T-helper 17 cell (primary cell): ENCODE measurements at regions not wholly inside any gene's neighbourhood (a gene's known extent, or its start where the extent isn't known, plus 50 kb on each side); places are given as distances from the start of the nearest gene placed in this dataset.

ENCODE experiments used
- ATAC-seq: fragments of 150-1000 bp; cut with Tn5 transposase; 2 replicates; pipeline ENCODE4 v1.10.0; 2021; ENCODE audit warnings: mild to moderate bottlenecking, moderate library complexity
- DNase-seq, 3 donors: peaks; one replicate each; pipeline versions ENCODE4 v3.0.0 to v3.0.0-alpha.2; 2020 to 2021
- H3K9me3 ChIP-seq: one replicate; pipeline ENCODE4 v1.7.0; 2013; ENCODE audit warnings: low read length, mild to moderate bottlenecking; ENCODE audit not compliant: control insufficient read depth, poor library complexity, severe bottlenecking
- H3K27ac Mint-ChIP-seq: one replicate; pipeline ENCODE4 v1.8.0; 2022; ENCODE audit warnings: mild to moderate bottlenecking, moderate library complexity, mixed read lengths
- H3K27me3 Mint-ChIP-seq: one replicate; pipeline ENCODE4 v1.8.0; 2022; ENCODE audit warnings: mixed read lengths
- H3K36me3 Mint-ChIP-seq: one replicate; pipeline ENCODE4 v1.8.0; 2022; ENCODE audit warnings: low read depth, mixed read lengths
- H3K4me1 Mint-ChIP-seq: one replicate; pipeline ENCODE4 v1.8.0; 2022; ENCODE audit warnings: mild to moderate bottlenecking, mixed read lengths
- H3K4me3 Mint-ChIP-seq: one replicate; pipeline ENCODE4 v1.8.0; 2022; ENCODE audit warnings: mild to moderate bottlenecking, moderate library complexity, mixed read lengths

DNA sequence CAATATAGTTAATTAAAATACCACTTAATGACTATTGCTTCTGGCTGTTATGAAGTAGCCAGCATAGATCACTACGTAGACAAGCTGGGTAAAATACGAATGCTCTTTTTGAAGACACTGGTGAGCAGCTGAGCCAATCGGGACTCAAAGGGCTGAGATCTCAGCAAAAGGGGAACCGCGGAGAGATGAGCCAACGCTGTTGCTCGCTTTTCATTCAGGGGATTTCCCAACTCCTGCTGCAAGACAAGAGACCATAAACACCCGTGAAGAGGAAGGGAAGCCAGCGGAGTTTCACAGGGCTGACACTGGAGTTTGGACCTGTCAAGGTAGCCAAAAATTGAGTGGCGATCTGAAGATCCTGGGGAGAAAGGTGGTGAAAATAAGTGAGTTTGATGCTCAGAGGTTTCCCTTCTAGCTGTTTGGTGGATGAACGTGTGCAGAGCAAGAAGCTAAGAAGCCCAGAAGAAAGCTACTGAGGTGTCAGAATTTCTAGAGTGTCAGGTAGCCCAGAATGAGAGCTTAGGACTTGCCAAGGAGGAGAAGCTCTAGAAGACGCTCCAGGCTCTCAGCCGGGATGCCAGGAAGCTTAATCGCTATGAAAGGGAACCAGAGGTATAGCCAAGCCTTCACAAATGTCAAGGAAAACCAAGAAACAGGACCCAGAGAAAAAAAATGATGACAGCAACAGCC lies 79.6 kb upstream of the RNU6ATAC start:
- Mint-ChIP-seq H3K4me3 (no peak overlapping the region), H3K27ac (peak overlapping the region; percentile 66), H3K27me3 (peaks cover 29% of the 10 kb centered on the region), H3K36me3 (peaks cover 4% of the 10 kb centered on the region), H3K4me1 (peaks cover 14% of the 10 kb centered on the region)
- no peaks in the 10 kb centered on the region for H3K9me3 ChIP-seq
- ATAC-seq (peak; percentile 97), DNase-seq (no peak)

- Mint-ChIP-seq H3K27me3 (peaks cover 31% of the 10 kb centered on the region), H3K36me3 (peaks cover 4% of the 10 kb centered on the region)
These were observed 80.8 kb upstream of the RNU6ATAC start for GRCh38 chr9:134245179-134245578.

DNA sequence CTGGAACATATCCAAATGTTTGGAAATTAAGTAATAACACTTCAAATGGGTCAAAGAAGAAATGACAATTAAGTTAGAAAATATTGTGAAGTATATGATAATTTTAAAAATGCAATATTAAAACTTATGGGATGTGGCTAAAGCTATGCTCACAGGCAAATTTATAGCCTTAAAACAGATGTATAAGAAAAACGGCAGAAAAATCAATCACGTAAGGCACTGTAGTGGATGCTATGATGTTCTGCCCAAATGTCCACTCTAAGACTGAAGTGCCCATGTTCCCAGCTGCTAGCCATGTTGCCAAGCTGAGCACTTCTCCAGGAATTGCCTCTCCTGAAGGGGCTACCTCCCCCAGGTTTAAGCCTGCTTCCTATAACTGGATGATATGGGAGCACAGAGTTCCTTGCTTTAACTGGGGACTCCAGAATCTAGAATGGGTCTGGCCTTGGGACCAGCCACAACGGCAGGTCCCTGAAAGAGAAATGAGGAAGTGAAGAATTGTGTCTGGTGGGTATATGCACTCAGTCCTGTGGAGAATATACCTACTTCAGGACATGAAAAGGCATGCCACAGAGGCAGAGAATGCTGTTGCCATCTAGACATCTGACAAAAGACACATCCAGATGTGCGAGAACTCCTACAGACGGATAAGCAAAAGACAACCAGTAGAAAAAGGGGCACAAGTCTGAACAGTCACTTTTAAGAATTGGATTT lies 78.2 kb upstream of the RXRA start:
- H3K4me1 Mint-ChIP-seq, result peaks cover 14% of the 10 kb centered on the region
- H3K36me3 Mint-ChIP-seq, result peaks cover 4% of the 10 kb centered on the region
- peaks cover 17% of the 10 kb centered on the region for H3K27me3 Mint-ChIP-seq
- H3K27ac Mint-ChIP-seq, result no peak overlapping the region
- ATAC-seq, result no peak
- H3K4me3 Mint-ChIP-seq, result no peak overlapping the region
- DNase-seq, result no peak
- H3K9me3 ChIP-seq, result no peaks in the 10 kb centered on the region

More at GRCh38 chr9:134245179-134245578, 80.8 kb upstream of the RNU6ATAC start:
- no peaks in the 10 kb centered on the region for H3K9me3 ChIP-seq
- peaks cover 14% of the 10 kb centered on the region for H3K4me1 Mint-ChIP-seq
- no peak overlapping the region for H3K4me3 Mint-ChIP-seq
- H3K27ac Mint-ChIP-seq, result no peak overlapping the region
- no peak for ATAC-seq
- DNase-seq, result no peak

GRCh38 chr9:134251296-134252069 lies 74.8 kb upstream of the RXRA start:
- H3K27ac Mint-ChIP-seq, result no peak overlapping the region
- no peaks in the 10 kb centered on the region for H3K9me3 ChIP-seq
- H3K4me3 Mint-ChIP-seq, result no peak overlapping the region
- ATAC-seq (no peak), DNase-seq (no peak)
- peaks cover 6% of the 10 kb centered on the region for H3K4me1 Mint-ChIP-seq
- peaks cover 13% of the 10 kb centered on the region for H3K27me3 Mint-ChIP-seq
- no peaks in the 10 kb centered on the region for H3K36me3 Mint-ChIP-seq

DNA sequence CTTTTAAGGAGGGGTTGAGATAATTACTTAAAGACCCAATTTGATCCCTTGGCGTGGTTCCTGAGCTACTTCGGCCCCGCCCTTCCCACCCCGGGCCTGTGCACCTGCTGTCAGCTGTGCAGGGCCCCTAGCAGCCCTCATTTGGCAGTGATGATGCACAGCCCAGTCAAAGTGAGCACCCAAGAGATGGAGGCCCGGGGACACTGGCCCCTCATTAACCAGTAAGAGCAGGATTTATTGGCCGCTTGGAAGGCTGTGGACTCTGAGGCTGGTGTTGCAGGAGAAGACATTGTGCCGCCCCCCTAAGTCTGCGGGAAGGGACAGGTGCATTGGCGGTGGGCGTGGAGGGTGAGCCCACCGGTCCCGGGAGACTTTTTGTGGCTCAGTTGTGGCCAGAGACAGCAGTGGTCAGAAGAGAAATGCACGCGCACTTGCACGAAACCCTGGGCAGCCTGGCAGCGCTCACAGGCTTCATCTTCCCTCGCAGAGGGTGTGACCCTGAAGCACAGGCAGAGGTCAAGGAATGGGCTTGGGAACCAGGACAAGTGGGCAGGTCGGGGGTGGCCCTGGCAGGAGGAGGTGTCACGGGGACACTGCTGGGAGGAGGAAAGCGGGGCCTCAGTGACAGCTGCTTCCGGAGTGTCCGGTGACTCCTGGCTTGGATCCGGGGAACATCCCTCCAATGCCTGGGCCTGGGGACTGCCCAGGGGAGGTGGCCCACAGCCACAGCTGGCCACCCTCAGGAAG lies 74.0 kb upstream of the RXRA start:
- ATAC-seq, result no peak
- H3K4me3 Mint-ChIP-seq, result no peak overlapping the region

GRCh38 chr9:134253606-134254205 lies 72.5 kb upstream of the RXRA start:
- H3K27me3 Mint-ChIP-seq, result peaks cover 13% of the 10 kb centered on the region
- DNase-seq (no peak), ATAC-seq (no peak)
- peaks cover 6% of the 10 kb centered on the region for H3K4me1 Mint-ChIP-seq
- H3K36me3 Mint-ChIP-seq, result no peaks in the 10 kb centered on the region
- H3K27ac Mint-ChIP-seq, result peak overlapping the region; percentile 34
- H3K4me3 Mint-ChIP-seq, result no peak overlapping the region
- no peaks in the 10 kb centered on the region for H3K9me3 ChIP-seq

More for the DNA sequence above, 74.0 kb upstream of the RXRA start:
- no peak for DNase-seq
- Mint-ChIP-seq H3K36me3 (no peaks in the 10 kb centered on the region), H3K27ac (no peak overlapping the region), H3K4me1 (peaks cover 6% of the 10 kb centered on the region), H3K27me3 (peaks cover 13% of the 10 kb centered on the region)
- H3K9me3 ChIP-seq, result no peaks in the 10 kb centered on the region

GRCh38 chr9:134258332-134258731 lies 67.9 kb upstream of the RXRA start:
- no peak for ATAC-seq
- no peak overlapping the region for H3K4me3 Mint-ChIP-seq
- DNase-seq, result no peak
- no peaks in the 10 kb centered on the region for H3K36me3 Mint-ChIP-seq
- no peak overlapping the region for H3K27ac Mint-ChIP-seq
- peaks cover 7% of the 10 kb centered on the region for H3K27me3 Mint-ChIP-seq
- H3K4me1 Mint-ChIP-seq, result peaks cover 6% of the 10 kb centered on the region
- no peaks in the 10 kb centered on the region for H3K9me3 ChIP-seq

DNA sequence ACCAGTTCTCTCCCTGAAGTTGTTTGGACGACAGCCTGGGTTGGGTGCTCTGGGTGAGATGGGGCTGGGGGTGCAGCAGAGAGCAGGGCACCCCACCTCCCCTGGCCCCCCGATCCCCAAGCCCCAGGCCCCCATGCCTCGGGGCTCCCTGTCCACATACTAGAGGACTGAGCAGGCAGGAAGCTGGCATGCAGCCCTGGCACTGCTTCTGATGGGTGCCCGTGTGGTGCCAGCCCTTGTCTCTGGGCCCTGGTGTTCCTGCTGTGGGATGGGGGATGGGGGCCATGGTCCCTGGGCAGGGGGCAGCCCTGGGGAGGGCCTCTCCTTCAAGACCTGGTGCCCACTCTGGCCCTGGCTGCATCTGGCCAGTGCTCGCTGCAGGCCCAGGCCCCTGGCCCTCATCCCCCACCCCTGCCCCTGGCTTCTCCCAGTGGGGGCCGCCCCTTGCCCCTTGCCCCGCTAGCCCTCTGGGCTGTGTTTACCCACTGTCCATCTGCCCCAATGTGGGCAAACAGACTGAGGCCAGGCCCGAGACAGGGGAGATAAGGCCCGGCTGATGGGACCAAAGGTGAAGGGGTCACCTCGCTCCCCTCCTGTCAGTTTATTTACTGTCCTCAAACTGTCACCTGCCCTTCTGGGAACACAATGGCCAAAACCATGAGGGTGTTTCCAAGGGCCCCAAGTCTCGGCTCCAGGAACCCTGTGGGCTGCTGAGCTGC lies 67.3 kb upstream of the RXRA start:
- H3K4me1 Mint-ChIP-seq, result peaks cover 2% of the 10 kb centered on the region
- H3K36me3 Mint-ChIP-seq, result no peaks in the 10 kb centered on the region
- DNase-seq, result no peak
- H3K9me3 ChIP-seq, result no peaks in the 10 kb centered on the region
- ATAC-seq, result no peak
- no peak overlapping the region for H3K27ac Mint-ChIP-seq
- peaks cover 1% of the 10 kb centered on the region for H3K27me3 Mint-ChIP-seq
- no peak overlapping the region for H3K4me3 Mint-ChIP-seq

DNA sequence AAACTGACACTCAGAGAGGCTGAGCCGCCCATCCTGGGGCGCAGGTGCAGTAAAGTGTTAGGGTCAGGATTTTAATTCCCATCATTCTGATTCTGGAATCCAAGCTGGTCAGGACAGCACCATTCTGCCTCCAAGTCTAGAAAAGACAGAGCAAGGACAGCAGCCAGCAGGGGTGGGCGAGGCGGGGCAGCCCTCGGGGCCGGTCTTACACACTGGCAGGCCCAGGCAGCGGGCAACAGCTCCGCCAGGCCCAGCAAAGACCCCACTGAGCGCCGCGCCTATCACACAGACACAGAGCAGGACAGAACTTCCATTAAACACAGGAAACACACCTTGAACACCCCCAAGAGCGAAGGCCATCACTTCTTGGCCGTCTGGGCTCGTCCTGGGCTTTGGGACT lies 66.5 kb upstream of the RXRA start:
- H3K4me1 Mint-ChIP-seq, result no peaks in the 10 kb centered on the region
- no peaks in the 10 kb centered on the region for H3K27me3 Mint-ChIP-seq
- H3K27ac Mint-ChIP-seq, result no peak overlapping the region
- no peaks in the 10 kb centered on the region for H3K36me3 Mint-ChIP-seq
- no peak overlapping the region for H3K4me3 Mint-ChIP-seq
- H3K9me3 ChIP-seq, result no peaks in the 10 kb centered on the region
- DNase-seq (no peak), ATAC-seq (no peak)

DNA sequence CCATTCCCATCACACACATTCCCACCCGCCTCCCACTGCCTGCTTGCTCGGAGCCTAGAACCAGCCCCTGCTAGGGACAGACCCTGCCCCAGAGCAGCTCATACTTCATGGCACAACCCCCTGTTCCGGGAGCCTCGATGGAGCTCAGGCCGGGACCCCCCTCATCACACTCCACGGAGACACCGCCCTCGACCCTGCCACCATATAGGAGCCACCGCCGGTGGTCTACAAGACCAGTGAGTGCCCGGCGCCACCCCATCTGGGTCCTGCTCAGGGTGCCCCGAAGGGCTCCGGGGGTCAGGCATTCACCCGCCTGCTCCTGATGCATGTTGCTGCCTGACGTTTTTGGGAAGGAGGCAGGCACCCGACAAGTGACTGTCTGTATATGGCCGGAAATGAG lies 65.5 kb upstream of the RXRA start:
- H3K36me3 Mint-ChIP-seq, result no peaks in the 10 kb centered on the region
- no peak overlapping the region for H3K4me3 Mint-ChIP-seq
- H3K4me1 Mint-ChIP-seq, result no peaks in the 10 kb centered on the region
- H3K27me3 Mint-ChIP-seq, result no peaks in the 10 kb centered on the region
- H3K27ac Mint-ChIP-seq, result no peak overlapping the region
- DNase-seq, result no peak
- no peaks in the 10 kb centered on the region for H3K9me3 ChIP-seq
- ATAC-seq, result no peak

GRCh38 chr9:134262035-134262434 lies 64.2 kb upstream of the RXRA start:
- no peaks in the 10 kb centered on the region for H3K9me3 ChIP-seq
- Mint-ChIP-seq H3K4me3 (no peak overlapping the region), H3K27ac (no peak overlapping the region), H3K27me3 (peaks cover 8% of the 10 kb centered on the region), H3K4me1 (no peaks in the 10 kb centered on the region), H3K36me3 (no peaks in the 10 kb centered on the region)
- ATAC-seq (no peak), DNase-seq (no peak)

DNA sequence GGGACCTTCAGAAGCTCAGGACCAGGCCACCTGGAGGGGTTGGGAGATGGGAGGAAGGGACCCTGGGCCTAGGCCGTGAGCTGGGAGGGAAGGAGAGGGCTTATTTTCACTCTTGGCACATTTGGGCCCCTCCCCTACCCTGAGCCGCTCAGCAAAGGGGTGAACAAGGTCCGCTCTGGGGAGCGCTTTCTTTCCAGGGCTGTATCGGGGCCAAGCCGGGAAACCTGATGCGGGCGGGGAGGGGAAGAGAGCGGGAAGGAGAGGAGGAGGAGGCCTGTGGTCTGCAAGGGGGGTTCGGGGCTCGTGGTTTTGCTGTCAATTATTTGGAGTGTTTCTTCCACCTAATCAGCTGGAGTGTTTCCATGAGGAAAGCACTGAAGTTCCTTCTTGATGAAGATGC lies 62.7 kb upstream of the RXRA start:
- H3K27ac Mint-ChIP-seq, result no peak overlapping the region
- peaks cover 23% of the 10 kb centered on the region for H3K27me3 Mint-ChIP-seq
- DNase-seq, result no peak
- no peak for ATAC-seq
- no peak overlapping the region for H3K4me3 Mint-ChIP-seq
- no peaks in the 10 kb centered on the region for H3K9me3 ChIP-seq
- H3K4me1 Mint-ChIP-seq, result no peaks in the 10 kb centered on the region
- H3K36me3 Mint-ChIP-seq, result no peaks in the 10 kb centered on the region
